Stomach (tissue), 4 donors: ENCODE measurements at regions not wholly inside any gene's neighbourhood (a gene's known extent, or its start where the extent isn't known, plus 50 kb on each side); places are given as distances from the start of the nearest gene placed in this dataset.

Source experiments
- EP300 ChIP-seq: sonication (generic); formaldehyde crosslinking; IDR thresholded peaks from one replicate; pipeline ENCODE4 v1.6.1; 2017; ENCODE audit warnings: antibody characterized with exemption
- POLR2A ChIP-seq, 4 donors: fragments of 450-650 bp; IDR thresholded peaks; one replicate each; pipeline ENCODE4 v1.6.1; 2016; ENCODE audit warnings: antibody characterized with exemption in 4 of 4, control low read depth in 2 of 4, mild to moderate bottlenecking in 1 of 4, moderate library complexity in 1 of 4
- POLR2AphosphoS5 ChIP-seq, 3 donors: sonication (generic); formaldehyde crosslinking; IDR thresholded peaks; one replicate each; pipeline ENCODE4 v1.6.1; 2016; ENCODE audit warnings: antibody characterized with exemption in 3 of 3
- TF ChIP-seq, protein P1 (sequence below), 7 experiments: fragments of 450-650 bp in 4 of 7; fragments of 200-600 bp in 3 of 7; sonication (generic) in 3 of 7; IDR thresholded peaks; one replicate each; pipeline ENCODE4 v1.5.1; 2016 to 2019; ENCODE audit warnings: antibody characterized with exemption in 7 of 7, control low read depth in 2 of 7, mild to moderate bottlenecking in 1 of 7

DNA sequence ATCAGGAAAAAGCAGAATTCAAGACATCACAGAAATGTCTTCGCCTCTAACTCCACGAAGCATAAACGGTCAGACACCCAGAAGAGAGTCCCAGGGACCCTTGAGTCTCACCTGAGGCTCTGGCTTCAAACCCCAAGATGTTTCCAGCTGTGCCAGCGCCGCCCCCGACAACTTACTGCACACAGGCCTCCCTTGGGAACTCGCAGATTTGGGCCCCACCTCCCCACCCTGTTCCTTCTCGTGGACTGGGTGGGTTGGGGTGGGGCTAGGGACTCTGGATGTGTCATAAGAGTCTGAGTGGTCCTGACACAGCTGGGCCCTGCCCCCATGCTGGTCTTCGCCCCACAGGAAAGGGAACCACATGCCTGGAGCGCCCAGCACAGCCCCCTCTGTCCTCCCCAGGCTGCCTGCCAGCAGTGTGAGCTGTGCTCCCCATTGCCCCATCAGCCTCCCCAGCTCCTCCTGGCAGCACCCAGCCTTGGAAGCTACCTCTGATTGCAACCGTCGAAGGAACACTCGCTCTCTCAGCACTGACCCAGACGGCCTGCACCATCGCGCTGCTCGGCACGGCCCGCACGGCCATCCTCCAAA is 147.5 kb downstream of the CRYBB2 start:
- TF ChIP-seq POLR2A (IDR thresholded peaks at IDR 0.05) (no peak), EP300 (no peak), POLR2AphosphoS5 (IDR thresholded peaks at IDR 0.05) (no peak)
- TF ChIP-seq, protein P1, sequence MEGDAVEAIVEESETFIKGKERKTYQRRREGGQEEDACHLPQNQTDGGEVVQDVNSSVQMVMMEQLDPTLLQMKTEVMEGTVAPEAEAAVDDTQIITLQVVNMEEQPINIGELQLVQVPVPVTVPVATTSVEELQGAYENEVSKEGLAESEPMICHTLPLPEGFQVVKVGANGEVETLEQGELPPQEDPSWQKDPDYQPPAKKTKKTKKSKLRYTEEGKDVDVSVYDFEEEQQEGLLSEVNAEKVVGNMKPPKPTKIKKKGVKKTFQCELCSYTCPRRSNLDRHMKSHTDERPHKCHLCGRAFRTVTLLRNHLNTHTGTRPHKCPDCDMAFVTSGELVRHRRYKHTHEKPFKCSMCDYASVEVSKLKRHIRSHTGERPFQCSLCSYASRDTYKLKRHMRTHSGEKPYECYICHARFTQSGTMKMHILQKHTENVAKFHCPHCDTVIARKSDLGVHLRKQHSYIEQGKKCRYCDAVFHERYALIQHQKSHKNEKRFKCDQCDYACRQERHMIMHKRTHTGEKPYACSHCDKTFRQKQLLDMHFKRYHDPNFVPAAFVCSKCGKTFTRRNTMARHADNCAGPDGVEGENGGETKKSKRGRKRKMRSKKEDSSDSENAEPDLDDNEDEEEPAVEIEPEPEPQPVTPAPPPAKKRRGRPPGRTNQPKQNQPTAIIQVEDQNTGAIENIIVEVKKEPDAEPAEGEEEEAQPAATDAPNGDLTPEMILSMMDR (IDR thresholded peaks at IDR 0.05), result no peak
